Ovary (tissue), 7 donors: ENCODE measurements at regions not wholly inside any gene's neighbourhood (a gene's known extent, or its start where the extent isn't known, plus 50 kb on each side); places are given as distances from the start of the nearest gene placed in this dataset.
"Not testable (repeated sequence)": the region's sequence is repeated elsewhere in the genome, so short reads cannot be mapped to it uniquely, and the experiment has no call there.

Experiments used
- DNase-seq, 5 donors: peaks; one replicate each; pipeline ENCODE4 v3.0.0-alpha.2; 2019 to 2020
- H3K27ac ChIP-seq, 2 donors: fragments of 200-600 bp; one replicate each; pipeline versions ENCODE4 v1.5.1 to v1.8.0; 2019 to 2022
- H3K27me3 ChIP-seq: fragments of 200-600 bp; one replicate; pipeline ENCODE4 v1.8.0; 2022
- H3K36me3 ChIP-seq: fragments of 200-600 bp; sonication (generic); one replicate; pipeline ENCODE4 v1.5.1; 2019
- H3K4me1 ChIP-seq: one replicate; pipeline ENCODE4 v1.8.1; 2013; ENCODE audit warnings: mild to moderate bottlenecking, moderate library complexity; ENCODE audit not compliant: insufficient read depth
- H3K4me3 ChIP-seq: fragments of 200-600 bp; sonication (generic); one replicate; pipeline ENCODE4 v1.5.1; 2017
- H3K9me3 ChIP-seq, 2 donors: fragments of 200-600 bp in 1 of 2; sonication (generic) in 1 of 2; one replicate each; pipeline versions ENCODE4 v1.5.1 to v1.8.1; 2013 to 2019; ENCODE audit warnings: mild to moderate bottlenecking in 1 of 2, moderate library complexity in 1 of 2
- EP300 ChIP-seq: sonication (generic); formaldehyde crosslinking; IDR thresholded peaks from one replicate; pipeline ENCODE4 v1.6.1; 2017; ENCODE audit warnings: antibody characterized with exemption
- POLR2A ChIP-seq: fragments of 450-650 bp; IDR thresholded peaks from one replicate; pipeline ENCODE4 v1.6.1; 2017; ENCODE audit warnings: antibody characterized with exemption, mild to moderate bottlenecking, moderate library complexity
- WGBS, 3 donors: extraction: QIAGEN DNeasy Blood & Tissue Kit in 1 of 3; methylation state at CpG; one replicate each; pipeline versions ENCODE4 v1.1.5 to v1.1.7; 2013 to 2017; 5-methylcytosine and 5-hydroxymethylcytosine counted together
- intact Hi-C, 4 donors: fragments of 100-400 bp; cut with DNase I; formaldehyde crosslinking; loops; one replicate each; pipeline versions ENCODE4 v1.11.0 to v1.15.1; 2022 to 2023
- TF ChIP-seq, protein P1 (sequence below), 3 donors: fragments of 450-650 bp in 2 of 3; fragments of 200-600 bp in 1 of 3; IDR thresholded peaks; one replicate each; pipeline versions ENCODE4 v1.5.1 to v1.8.0; 2016 to 2022; ENCODE audit warnings: antibody characterized with exemption in 3 of 3, mild to moderate bottlenecking in 1 of 3
- donor health status: DM: no; HTN: no; CAD: no; lungs with moderate emphysema.
- donor health status: DM: no; HTN: no; CAD: no.
- donor health status: Bipolar disorder and iron deficiency.
- donor health status: DM: no; HTN: no; CAD: no.
- donor health status: DM: yes; HTN: yes; CAD: no.

DNA sequence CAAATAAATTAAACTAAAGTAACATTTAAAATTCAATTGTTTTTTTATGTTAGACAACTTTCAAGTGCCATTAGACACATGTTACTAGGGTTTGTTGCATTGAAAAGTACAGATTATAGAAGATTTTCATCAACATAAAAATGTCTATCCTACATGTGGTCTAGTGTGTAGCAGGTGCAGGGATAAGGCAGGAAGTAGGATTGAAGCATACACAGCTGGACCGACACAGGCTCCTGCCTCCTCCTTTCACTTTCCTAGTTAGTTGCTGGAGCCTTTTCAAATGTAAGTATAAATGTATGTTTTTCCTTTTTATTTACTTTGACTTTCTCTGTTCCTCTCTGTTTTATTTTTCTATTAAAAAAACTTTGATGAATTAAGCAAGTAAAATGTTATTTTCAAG, 246.9 kb upstream of the LUZP2 start:
- DNase-seq = no peak
- Histone ChIP-seq H3K4me3 (no peak overlapping the region), H3K9me3 (no peaks in the 10 kb centered on the region), H3K27me3 (no peaks in the 10 kb centered on the region), H3K4me1 (no peaks in the 10 kb centered on the region), H3K27ac (no peak overlapping the region), H3K36me3 (no peaks in the 10 kb centered on the region)
- TF ChIP-seq POLR2A = no peak
- no peak for TF ChIP-seq EP300
- TF ChIP-seq, protein P1, sequence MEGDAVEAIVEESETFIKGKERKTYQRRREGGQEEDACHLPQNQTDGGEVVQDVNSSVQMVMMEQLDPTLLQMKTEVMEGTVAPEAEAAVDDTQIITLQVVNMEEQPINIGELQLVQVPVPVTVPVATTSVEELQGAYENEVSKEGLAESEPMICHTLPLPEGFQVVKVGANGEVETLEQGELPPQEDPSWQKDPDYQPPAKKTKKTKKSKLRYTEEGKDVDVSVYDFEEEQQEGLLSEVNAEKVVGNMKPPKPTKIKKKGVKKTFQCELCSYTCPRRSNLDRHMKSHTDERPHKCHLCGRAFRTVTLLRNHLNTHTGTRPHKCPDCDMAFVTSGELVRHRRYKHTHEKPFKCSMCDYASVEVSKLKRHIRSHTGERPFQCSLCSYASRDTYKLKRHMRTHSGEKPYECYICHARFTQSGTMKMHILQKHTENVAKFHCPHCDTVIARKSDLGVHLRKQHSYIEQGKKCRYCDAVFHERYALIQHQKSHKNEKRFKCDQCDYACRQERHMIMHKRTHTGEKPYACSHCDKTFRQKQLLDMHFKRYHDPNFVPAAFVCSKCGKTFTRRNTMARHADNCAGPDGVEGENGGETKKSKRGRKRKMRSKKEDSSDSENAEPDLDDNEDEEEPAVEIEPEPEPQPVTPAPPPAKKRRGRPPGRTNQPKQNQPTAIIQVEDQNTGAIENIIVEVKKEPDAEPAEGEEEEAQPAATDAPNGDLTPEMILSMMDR (IDR thresholded peaks at IDR 0.05) = no peak
- intact Hi-C loops = no loop called here
- whole genome bisulfite sequencing, 3 donors = 52 to 64% (median 52%) methylated on average over 1 of the region's 1 CpG

DNA sequence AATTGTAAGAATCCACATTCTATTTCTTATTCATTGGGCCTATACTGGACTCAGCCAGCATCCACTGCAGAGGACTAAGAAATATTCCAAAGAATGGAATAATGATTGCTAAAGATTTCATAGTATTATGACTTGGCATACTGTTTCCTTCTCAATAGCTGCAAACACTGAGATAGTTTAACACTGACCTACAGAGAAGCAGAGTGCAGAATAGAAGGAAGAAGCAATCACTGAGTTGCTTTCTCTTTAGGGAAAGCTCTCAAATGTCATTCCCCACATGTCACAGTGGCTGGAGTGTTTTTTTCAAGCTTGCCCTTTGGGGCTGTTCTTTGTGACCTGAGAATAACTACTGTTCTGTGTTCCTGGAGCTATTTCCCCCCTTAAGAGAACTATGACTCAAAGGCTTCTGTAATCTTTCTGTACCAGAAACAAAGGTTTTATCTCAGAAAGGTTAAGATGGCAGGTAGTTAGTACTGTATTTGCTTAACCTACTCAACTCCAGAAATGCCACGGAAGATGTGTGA, 243.6 kb upstream of the LUZP2 start:
- Histone ChIP-seq H3K4me1 (no peaks in the 10 kb centered on the region), H3K27me3 (no peaks in the 10 kb centered on the region)
- TF ChIP-seq, protein P1 (IDR thresholded peaks at IDR 0.05) = no peak
- TF ChIP-seq POLR2A = no peak
- no peak for TF ChIP-seq EP300

DNA sequence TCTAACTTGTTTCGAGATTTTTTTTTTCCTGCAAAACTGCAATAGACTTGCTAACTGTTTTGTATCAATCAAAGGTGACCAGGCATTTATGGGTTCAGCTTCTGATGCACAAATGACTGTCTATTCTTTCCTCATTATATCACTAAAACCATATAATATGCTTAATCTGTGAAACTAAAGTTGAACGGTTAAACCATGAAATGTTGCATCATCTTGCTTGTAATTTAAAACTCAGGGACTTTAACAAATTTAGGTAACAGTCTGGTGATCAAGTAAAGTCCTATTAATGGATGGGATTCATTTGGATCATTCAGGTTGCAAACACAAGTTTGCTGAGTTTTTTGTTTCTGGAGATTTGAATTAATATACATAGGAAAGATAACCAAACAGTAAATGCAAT, 232.0 kb upstream of the LUZP2 start:
- no peak overlapping the region for H3K4me3 ChIP-seq
- TF ChIP-seq POLR2A (no peak), EP300 (no peak)
- TF ChIP-seq, protein P1 (IDR thresholded peaks at IDR 0.05) = no peak
- intact Hi-C loops = no loop called here

More for the DNA sequence above, 243.6 kb upstream of the LUZP2 start:
- WGBS, 3 donors = 46 to 50% (median 49%) methylated on average over 1 of the region's 1 CpG
- no peak for DNase-seq
- Histone ChIP-seq H3K4me3 (no peak overlapping the region), H3K36me3 (no peaks in the 10 kb centered on the region), H3K27ac (no peak overlapping the region), H3K9me3 (no peaks in the 10 kb centered on the region)
- intact Hi-C loops = no loop called here

DNA sequence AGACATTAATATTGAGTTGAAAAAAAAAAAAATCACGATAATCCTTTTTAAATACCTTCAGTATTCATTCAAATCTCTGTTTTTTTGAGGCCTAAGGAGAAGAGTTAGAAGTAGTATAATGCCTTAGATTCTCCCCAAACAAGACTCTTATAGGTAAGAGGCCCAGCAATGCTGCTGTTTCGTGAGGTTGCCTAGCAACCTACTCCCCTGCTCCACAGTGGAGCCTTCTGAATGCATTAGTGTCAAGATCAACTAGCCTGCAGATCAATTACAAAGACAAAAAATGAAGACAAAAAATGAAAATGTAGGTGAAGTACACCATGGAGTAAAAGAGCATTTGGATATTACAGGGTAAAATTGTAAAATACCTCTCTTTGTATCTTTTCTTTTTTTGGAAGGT, 229.8 kb upstream of the LUZP2 start:
- H3K9me3 ChIP-seq = no peaks in the 10 kb centered on the region
- H3K27me3 ChIP-seq = no peaks in the 10 kb centered on the region
- 82 to 95% (median 90%) methylated on average over 2 of the region's 2 CpGs for WGBS, 3 donors

More for the DNA sequence above, 232.0 kb upstream of the LUZP2 start:
- H3K9me3 ChIP-seq = no peaks in the 10 kb centered on the region
- 82 to 95% (median 83%) methylated on average over 2 of the region's 2 CpGs for WGBS, 3 donors
- H3K36me3 ChIP-seq = no peaks in the 10 kb centered on the region
- no peaks in the 10 kb centered on the region for H3K4me1 ChIP-seq
- no peaks in the 10 kb centered on the region for H3K27me3 ChIP-seq
- no peak overlapping the region for H3K27ac ChIP-seq
- DNase-seq = no peak

DNA sequence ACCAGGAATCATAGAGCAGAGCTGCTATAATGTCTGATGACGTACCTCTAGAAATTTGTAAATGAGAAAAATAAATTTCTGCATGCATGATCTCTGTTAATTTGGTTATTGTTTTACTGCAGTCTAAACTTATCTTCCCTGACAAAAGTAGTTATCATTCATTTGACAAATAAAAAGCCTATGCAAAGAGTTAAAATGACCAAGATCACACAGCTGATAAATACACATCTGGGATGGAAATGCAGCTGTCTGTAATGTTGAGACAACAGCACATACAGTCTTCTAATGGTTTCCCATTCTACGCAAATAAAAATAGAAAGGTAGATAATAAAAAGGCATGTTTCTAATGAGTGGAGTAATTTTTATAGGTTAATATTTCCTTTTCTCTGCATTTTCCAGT, 225.1 kb upstream of the LUZP2 start:
- H3K36me3 ChIP-seq = no peaks in the 10 kb centered on the region
- intact Hi-C loops = no loop called here
- no peak overlapping the region for H3K27ac ChIP-seq
- DNase-seq = no peak
- no peaks in the 10 kb centered on the region for H3K27me3 ChIP-seq
- no peak for TF ChIP-seq POLR2A
- TF ChIP-seq, protein P1 (IDR thresholded peaks at IDR 0.05) = no peak
- no peak for TF ChIP-seq EP300
- no peaks in the 10 kb centered on the region for H3K4me1 ChIP-seq
- no peak overlapping the region for H3K4me3 ChIP-seq
- WGBS, 3 donors = 94 to 98% (median 97%) methylated on average over 2 of the region's 2 CpGs
- no peaks in the 10 kb centered on the region for H3K9me3 ChIP-seq

More for the DNA sequence above, 229.8 kb upstream of the LUZP2 start:
- H3K36me3 ChIP-seq = no peaks in the 10 kb centered on the region
- no peak overlapping the region for H3K4me3 ChIP-seq
- no peak overlapping the region for H3K27ac ChIP-seq
- no peak for TF ChIP-seq EP300
- H3K4me1 ChIP-seq = no peaks in the 10 kb centered on the region
- DNase-seq = no peak
- intact Hi-C loops = no loop called here

DNA sequence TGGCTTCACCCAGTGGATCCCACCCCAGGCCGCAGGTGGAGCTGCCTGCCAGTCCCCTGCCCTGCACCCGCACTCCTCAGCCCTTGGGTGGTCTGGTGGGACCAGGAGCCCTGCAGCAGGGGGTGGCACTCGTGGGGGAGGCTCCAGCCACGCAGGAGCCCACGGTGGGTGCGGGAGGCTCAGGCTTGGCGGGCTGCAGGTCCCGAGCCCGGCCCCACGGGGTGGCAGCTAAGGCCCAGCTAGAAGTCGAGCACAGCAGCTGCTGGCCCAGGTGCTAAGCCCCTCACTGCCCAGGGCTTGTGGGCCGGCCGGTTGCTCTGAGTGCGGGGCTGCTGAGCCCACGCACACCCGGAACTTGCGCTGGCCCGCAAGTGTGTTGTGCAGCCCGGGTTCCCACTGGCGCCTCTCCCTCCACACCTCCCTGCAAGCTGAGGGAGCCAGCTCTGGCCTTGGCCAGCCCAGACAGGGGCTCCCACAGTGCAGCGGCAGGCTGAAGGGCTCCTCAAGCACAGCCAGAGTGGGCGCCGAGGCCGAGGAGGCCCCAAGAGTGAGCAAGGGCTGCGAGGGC, 222.6 kb upstream of the LUZP2 start:
- intact Hi-C loops = not testable (repeated sequence)
- DNase-seq = peak in 3 of 5 donors; percentile 6 to 13 (median 7)

More for the DNA sequence above, 222.6 kb upstream of the LUZP2 start:
- not testable (repeated sequence) for H3K27me3 ChIP-seq, H3K4me3 ChIP-seq, H3K27ac ChIP-seq, H3K36me3 ChIP-seq, H3K4me1 ChIP-seq, H3K9me3 ChIP-seq
- WGBS, 3 donors = 94 to 96% (median 94%) methylated on average over 18 to 25 of the region's 25 CpGs
